Right atrium auricular region (tissue), 2 donors: ENCODE measurements at regions not wholly inside any gene's neighbourhood (a gene's known extent, or its start where the extent isn't known, plus 50 kb on each side); places are given as distances from the start of the nearest gene placed in this dataset.

Experiments
- DNase-seq: peaks from one replicate; pipeline ENCODE4 v3.0.0-alpha.2; 2019; ENCODE audit warnings: low spot score
- H3K27ac ChIP-seq, 2 donors: fragments of 200-600 bp; sonication (generic); 1 replicate in 1 of 2; 2 replicates in 1 of 2; pipeline ENCODE4 v1.5.1; 2016 to 2019
- H3K27me3 ChIP-seq, 2 donors: fragments of 200-600 bp; sonication (generic); one replicate each; pipeline versions ENCODE4 v1.5.1 to v1.6.0; 2017 to 2019
- H3K36me3 ChIP-seq: fragments of 200-600 bp; sonication (generic); one replicate; pipeline ENCODE4 v1.5.1; 2016
- H3K4me1 ChIP-seq, 2 donors: fragments of 200-600 bp; sonication (generic); one replicate each; pipeline versions ENCODE4 v1.5.1 to v1.6.0; 2017 to 2019
- H3K4me3 ChIP-seq, 2 donors: fragments of 200-600 bp; sonication (generic); 1 replicate in 1 of 2; 2 replicates in 1 of 2; pipeline ENCODE4 v1.5.1; 2017 to 2019; ENCODE audit warnings: mild to moderate bottlenecking in 1 of 2, moderate library complexity in 1 of 2
- H3K9me3 ChIP-seq, 2 donors: fragments of 200-600 bp; sonication (generic); one replicate each; pipeline ENCODE4 v1.5.1; 2019
- CTCF ChIP-seq, 2 donors: fragments of 200-600 bp; sonication (generic); IDR thresholded peaks; one replicate each; pipeline ENCODE4 v1.5.1; 2019; ENCODE audit warnings: antibody characterized with exemption in 2 of 2

GRCh38 chr15:59841036-59841435, 151.9 kb upstream of the BNIP2 start:
- no peak for TF ChIP-seq CTCF (IDR thresholded peaks at IDR 0.05)
- Histone ChIP-seq H3K4me3 (no peak overlapping the region), H3K27me3 (no peaks in the 10 kb centered on the region), H3K36me3 (no peaks in the 10 kb centered on the region), H3K9me3 (no peaks in the 10 kb centered on the region), H3K4me1 (no peaks in the 10 kb centered on the region), H3K27ac (no peak overlapping the region)
- DNase-seq: no peak

- no peaks in the 10 kb centered on the region for H3K36me3 ChIP-seq
- no peak for DNase-seq
- no peaks in the 10 kb centered on the region for H3K27me3 ChIP-seq
- no peaks in the 10 kb centered on the region for H3K9me3 ChIP-seq
- no peak overlapping the region for H3K27ac ChIP-seq
- no peak for TF ChIP-seq CTCF (IDR thresholded peaks at IDR 0.05)
- no peaks in the 10 kb centered on the region for H3K4me1 ChIP-seq
- no peak overlapping the region for H3K4me3 ChIP-seq
Measured at GRCh38 chr15:59839906-59840305, 150.8 kb upstream of the BNIP2 start.

GRCh38 chr15:59838900-59839299, 149.8 kb upstream of the BNIP2 start:
- Histone ChIP-seq H3K4me1 (no peaks in the 10 kb centered on the region), H3K9me3 (no peaks in the 10 kb centered on the region), H3K4me3 (no peak overlapping the region), H3K27ac (no peak overlapping the region), H3K36me3 (no peaks in the 10 kb centered on the region), H3K27me3 (no peaks in the 10 kb centered on the region)
- DNase-seq: no peak
- no peak for TF ChIP-seq CTCF (IDR thresholded peaks at IDR 0.05)

GRCh38 chr15:59835776-59836175, 146.7 kb upstream of the BNIP2 start:
- H3K4me1 ChIP-seq: no peaks in the 10 kb centered on the region
- H3K4me3 ChIP-seq: no peak overlapping the region
- TF ChIP-seq CTCF (IDR thresholded peaks at IDR 0.05): no peak
- no peak for DNase-seq
- no peaks in the 10 kb centered on the region for H3K27me3 ChIP-seq
- no peak overlapping the region for H3K27ac ChIP-seq
- no peaks in the 10 kb centered on the region for H3K9me3 ChIP-seq
- no peaks in the 10 kb centered on the region for H3K36me3 ChIP-seq

GRCh38 chr15:59834528-59834927, 145.4 kb upstream of the BNIP2 start:
- H3K4me3 ChIP-seq: no peak overlapping the region
- H3K4me1 ChIP-seq: no peaks in the 10 kb centered on the region
- H3K9me3 ChIP-seq: no peaks in the 10 kb centered on the region
- TF ChIP-seq CTCF (IDR thresholded peaks at IDR 0.05): no peak
- no peaks in the 10 kb centered on the region for H3K27me3 ChIP-seq
- no peak for DNase-seq
- no peak overlapping the region for H3K27ac ChIP-seq
- H3K36me3 ChIP-seq: no peaks in the 10 kb centered on the region

- Histone ChIP-seq H3K4me1 (no peaks in the 10 kb centered on the region), H3K27me3 (no peaks in the 10 kb centered on the region), H3K36me3 (no peaks in the 10 kb centered on the region), H3K9me3 (no peaks in the 10 kb centered on the region), H3K4me3 (no peak overlapping the region), H3K27ac (no peak overlapping the region)
- DNase-seq: no peak
- no peak for TF ChIP-seq CTCF (IDR thresholded peaks at IDR 0.05)
Measured at GRCh38 chr15:59833366-59833765, 144.2 kb upstream of the BNIP2 start.
